Keratinocyte (primary cell): ENCODE measurements at regions not wholly inside any gene's neighbourhood (a gene's known extent, or its start where the extent isn't known, plus 50 kb on each side); places are given as distances from the start of the nearest gene placed in this dataset.

Source experiments
- DNase-seq: peaks from one replicate; pipeline ENCODE4 v3.0.0-alpha.2; 2011; ENCODE audit warnings: low read depth, missing footprints, low spot score
- FAIRE-seq: peaks from 2 replicates; lab custom pipeline; 2011; peaks lifted over from hg19 to GRCh38; lab: Jason Lieb, UNC
- H2AFZ ChIP-seq: 2 replicates; pipeline ENCODE4 v1.6.0; 2012; ENCODE audit warnings: low read length, control low read depth, inconsistent platforms; ENCODE audit not compliant: control insufficient read depth
- H3K27ac ChIP-seq: 2 replicates; pipeline ENCODE4 v1.5.1; 2011; ENCODE audit warnings: low read length; ENCODE audit not compliant: control insufficient read depth, insufficient read depth
- H3K27me3 ChIP-seq: 3 replicates; pipeline ENCODE4 v1.6.0; 2011; ENCODE audit warnings: low read length; ENCODE audit not compliant: control insufficient read depth, insufficient read depth; ENCODE audit errors: extremely low read depth
- H3K36me3 ChIP-seq, 2 experiments: 2 replicates in 1 of 2; 3 replicates in 1 of 2; pipeline ENCODE4 v1.5.1; 2011; ENCODE audit warnings: low read length in 2 of 2, mild to moderate bottlenecking in 1 of 2; ENCODE audit not compliant: control insufficient read depth in 2 of 2, insufficient read depth in 2 of 2; ENCODE audit errors: extremely low read depth in 1 of 2
- H3K4me1 ChIP-seq: 3 replicates; pipeline ENCODE4 v1.5.1; 2011; ENCODE audit warnings: low read length; ENCODE audit not compliant: control insufficient read depth, insufficient read depth; ENCODE audit errors: extremely low read depth
- H3K4me2 ChIP-seq: 3 replicates; pipeline ENCODE4 v1.6.0; 2011; ENCODE audit warnings: low read depth, low read length; ENCODE audit not compliant: control insufficient read depth, insufficient read depth; ENCODE audit errors: extremely low read depth
- H3K4me3 ChIP-seq, 3 experiments: fragments of 200-600 bp in 1 of 3; sonication (generic) in 1 of 3; 2 replicates in 2 of 3; 3 replicates in 1 of 3; pipeline ENCODE4 v1.5.1; 2011 to 2016; ENCODE audit warnings: low read length in 3 of 3, mild to moderate bottlenecking in 3 of 3, control low read depth in 2 of 3, inconsistent platforms in 1 of 3, low read depth in 1 of 3, mixed read lengths in 1 of 3, mixed run types in 1 of 3, moderate library complexity in 1 of 3; ENCODE audit not compliant: control insufficient read depth in 2 of 3, insufficient read depth in 2 of 3; ENCODE audit errors: extremely low read depth in 1 of 3
- H3K79me2 ChIP-seq: 2 replicates; pipeline ENCODE4 v1.6.0; 2012; ENCODE audit warnings: low read length; ENCODE audit not compliant: control insufficient read depth, insufficient read depth
- H3K9ac ChIP-seq: 3 replicates; pipeline ENCODE4 v1.6.0; 2011; ENCODE audit warnings: low read length; ENCODE audit not compliant: control insufficient read depth, insufficient read depth; ENCODE audit errors: extremely low read depth
- H3K9me1 ChIP-seq: 3 replicates; pipeline ENCODE4 v1.6.0; 2011; ENCODE audit warnings: low read length; ENCODE audit not compliant: control insufficient read depth, insufficient read depth; ENCODE audit errors: extremely low read depth
- H3K9me3 ChIP-seq: 2 replicates; pipeline ENCODE4 v1.5.1; 2012; ENCODE audit warnings: low read depth, low read length; ENCODE audit not compliant: control insufficient read depth
- H4K20me1 ChIP-seq: 3 replicates; pipeline ENCODE4 v1.6.0; 2011; ENCODE audit warnings: low read length; ENCODE audit not compliant: control insufficient read depth, insufficient read depth; ENCODE audit errors: extremely low read depth
- CTCF ChIP-seq, 3 experiments: IDR thresholded peaks in 1 of 3; conservative IDR thresholded peaks in 1 of 3; optimal IDR thresholded peaks in 1 of 3; 2 replicates in 2 of 3; 3 replicates in 1 of 3; pipeline versions ENCODE3 to v1.5.1; 2011; ENCODE audit warnings: low read length in 3 of 3, mild to moderate bottlenecking in 3 of 3, moderate library complexity in 2 of 3, control low read depth in 1 of 3, inconsistent platforms in 1 of 3; ENCODE audit not compliant: insufficient read depth in 2 of 3; ENCODE audit errors: extremely low read depth in 1 of 3
- EZH2 ChIP-seq: IDR thresholded peaks from one replicate; pipeline ENCODE4 v1.6.1; 2012; ENCODE audit warnings: inconsistent platforms, mild to moderate bottlenecking, low read length, moderate library complexity
- dilution Hi-C: fragments of 300-500 bp; cut with MboI; formaldehyde crosslinking; loops from one replicate; pipeline ENCODE4 v1.7.0; 2020; ENCODE audit warnings: low sequenced_read_pairs; ENCODE audit not compliant: extremely low pct_ligation_motif_present

GRCh38 chr2:220994846-220995245 lies 577.3 kb downstream of the EPHA4 start:
- Histone ChIP-seq H3K9ac (no peak overlapping the region), H2AFZ (no peak overlapping the region), H3K9me1 (no peaks in the 10 kb centered on the region), H3K36me3 (no peaks in the 10 kb centered on the region), H3K4me2 (no peak overlapping the region), H3K27me3 (no peaks in the 10 kb centered on the region), H3K9me3 (no peaks in the 10 kb centered on the region), H3K27ac (no peak overlapping the region), H3K4me3 (no peak overlapping the region), H3K4me1 (no peaks in the 10 kb centered on the region), H4K20me1 (no peaks in the 10 kb centered on the region), H3K79me2 (no peaks in the 10 kb centered on the region)
- FAIRE-seq (no peak), DNase-seq (no peak)
- dilution Hi-C loops = no loop called here
- TF ChIP-seq EZH2 (no peak), CTCF (optimal IDR thresholded peaks at IDR 0.05 in 1 of 3, IDR thresholded peaks at IDR 0.05 in 1 of 3, conservative IDR thresholded peaks at IDR 0.05 in 1 of 3; ENCODE audit: extremely low read depth in 1 of 3, insufficient read depth in 2 of 3, low read length in 3 of 3) (no peak)

- Histone ChIP-seq H3K79me2 (no peaks in the 10 kb centered on the region), H3K36me3 (no peaks in the 10 kb centered on the region), H3K9ac (no peak overlapping the region), H3K4me2 (no peak overlapping the region), H2AFZ (no peak overlapping the region), H3K27ac (no peak overlapping the region), H4K20me1 (no peaks in the 10 kb centered on the region), H3K9me3 (no peaks in the 10 kb centered on the region), H3K9me1 (no peaks in the 10 kb centered on the region), H3K4me3 (no peak overlapping the region), H3K4me1 (no peaks in the 10 kb centered on the region), H3K27me3 (no peaks in the 10 kb centered on the region)
- no peak for TF ChIP-seq CTCF (optimal IDR thresholded peaks at IDR 0.05 in 1 of 3, IDR thresholded peaks at IDR 0.05 in 1 of 3, conservative IDR thresholded peaks at IDR 0.05 in 1 of 3; ENCODE audit: extremely low read depth in 1 of 3, insufficient read depth in 2 of 3, low read length in 3 of 3)
- TF ChIP-seq EZH2 = no peak
- dilution Hi-C loops = no loop called here
- DNase-seq = no peak
- FAIRE-seq = no peak
These were observed 576.5 kb downstream of the EPHA4 start for GRCh38 chr2:220995581-220995980.
